OCI-M2 (cell line): ENCODE measurements at regions not wholly inside any gene's neighbourhood (a gene's known extent, or its start where the extent isn't known, plus 50 kb on each side); places are given as distances from the start of the nearest gene placed in this dataset.
"Not testable (repeated sequence)": the region's sequence is repeated elsewhere in the genome, so short reads cannot be mapped to it uniquely, and the experiment has no call there.

Experiments used
- DNase-seq: peaks from one replicate; lab custom pipeline; 2025; ENCODE audit not compliant: unreplicated experiment; lab: John Stamatoyannopoulos, UW

DNA sequence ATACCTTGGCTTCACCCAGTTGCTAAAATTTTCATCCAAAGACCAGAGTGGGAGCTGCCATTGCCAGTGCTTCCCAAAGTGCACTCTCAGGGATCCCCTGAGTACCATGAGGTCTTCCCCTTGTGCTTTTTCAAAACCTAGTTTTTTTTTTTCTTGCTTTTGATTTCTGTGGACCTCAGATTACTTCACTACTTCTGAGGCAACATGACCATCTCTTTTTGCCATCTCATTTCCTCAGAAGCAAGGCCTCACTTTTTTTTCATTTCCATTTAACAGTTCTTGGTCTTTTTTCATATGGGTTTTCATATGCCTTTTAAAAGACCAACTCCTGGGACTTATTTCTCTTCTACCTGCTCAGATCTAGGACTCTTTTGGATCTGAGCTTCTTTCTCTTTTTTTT, 64.1 kb upstream of the MMS22L start:
- DNase-seq, result no peak

DNA sequence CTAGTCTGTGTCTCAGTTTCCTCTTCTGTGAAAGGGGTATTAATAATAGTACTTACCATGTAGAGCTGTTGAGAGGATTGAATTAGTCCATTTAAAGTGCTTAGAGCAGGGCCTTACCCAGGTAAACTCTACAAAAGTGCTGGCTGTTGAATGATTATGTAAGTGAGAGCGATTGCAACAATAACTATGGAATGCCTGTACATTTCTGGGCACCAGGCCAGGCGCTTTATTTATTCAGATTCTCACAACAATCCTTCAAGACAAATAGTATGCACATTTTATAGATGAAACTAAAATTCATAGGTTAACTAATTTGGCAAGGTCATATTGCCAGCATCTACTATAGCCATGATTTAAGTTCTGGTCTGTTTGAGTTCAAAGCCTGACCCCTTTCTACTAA, 78.3 kb upstream of the MMS22L start:
- DNase-seq, result no peak

GRCh38 chr6:97364327-97364726, 81.3 kb upstream of the MMS22L start:
- no peak for DNase-seq

GRCh38 chr6:97382071-97382470, 99.1 kb upstream of the MMS22L start:
- not testable (repeated sequence) for DNase-seq

DNA sequence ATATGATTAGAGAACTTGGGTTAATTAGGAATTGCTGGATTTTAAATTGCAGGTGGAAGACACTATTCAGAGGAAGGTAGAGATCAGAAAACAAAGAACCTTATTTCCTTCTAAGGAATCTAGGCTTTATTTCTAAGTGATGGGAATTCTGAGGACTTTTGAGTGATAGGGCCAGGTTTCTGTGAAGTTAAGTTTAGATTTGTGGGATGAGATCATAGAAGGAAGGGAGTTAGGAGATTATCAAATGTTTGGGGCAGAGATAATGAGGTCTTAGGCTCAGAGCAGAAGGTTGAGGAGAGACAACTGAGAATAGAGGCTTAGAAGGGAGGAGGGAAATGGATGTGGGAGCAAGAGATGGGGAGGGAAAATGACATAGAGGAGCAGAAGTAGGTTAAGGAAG, 109.7 kb upstream of the MMS22L start:
- no peak for DNase-seq

DNA sequence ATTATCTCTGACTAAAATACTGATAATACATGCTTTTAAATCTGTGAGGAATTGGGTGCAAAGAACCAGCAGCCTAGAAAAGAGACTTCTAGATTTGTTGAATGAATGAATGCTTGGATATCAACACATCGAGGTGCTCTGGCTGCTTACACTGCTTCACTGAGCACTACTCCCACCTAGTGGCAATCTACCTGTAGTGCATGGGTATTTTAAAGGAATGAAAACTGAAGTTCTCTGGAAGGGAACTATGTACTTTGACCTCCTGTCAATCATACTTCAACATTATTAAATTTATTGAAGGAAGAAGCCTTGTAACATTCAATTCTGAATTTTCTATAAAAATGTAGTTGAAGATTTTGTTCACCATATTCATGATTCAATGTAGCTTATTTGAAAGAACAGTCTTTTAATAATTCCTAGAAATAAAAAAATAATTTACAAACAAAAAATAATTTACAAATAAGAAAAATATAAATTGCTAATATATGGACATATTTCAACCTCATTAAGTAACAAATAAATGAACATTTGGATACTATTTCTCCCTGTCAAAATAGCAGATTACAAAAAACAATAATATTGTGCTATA, 111.2 kb upstream of the MMS22L start:
- no peak for DNase-seq

GRCh38 chr6:97396880-97397279, 113.9 kb upstream of the MMS22L start:
- no peak for DNase-seq

DNA sequence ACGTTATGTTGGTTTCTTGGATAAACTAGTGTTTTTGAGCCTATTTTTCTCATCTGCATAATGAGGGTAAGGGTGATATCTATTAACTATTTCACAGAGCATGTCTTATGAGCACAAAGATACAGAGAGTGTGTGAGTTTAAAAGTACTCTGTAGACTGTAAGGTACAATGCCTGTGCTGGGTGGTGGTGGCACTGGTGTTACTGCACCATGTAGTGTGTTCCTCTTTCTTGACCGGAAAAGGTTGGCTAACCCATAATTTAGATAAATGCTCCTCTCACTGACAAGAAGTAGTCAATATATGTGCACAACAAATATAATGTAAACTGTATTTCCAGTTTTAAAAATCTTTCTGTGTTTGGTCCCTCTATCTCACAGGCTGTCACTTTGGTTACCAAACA, 116.2 kb upstream of the MMS22L start:
- DNase-seq, result no peak

GRCh38 chr6:97401533-97401932, 118.5 kb upstream of the MMS22L start:
- DNase-seq, result no peak

DNA sequence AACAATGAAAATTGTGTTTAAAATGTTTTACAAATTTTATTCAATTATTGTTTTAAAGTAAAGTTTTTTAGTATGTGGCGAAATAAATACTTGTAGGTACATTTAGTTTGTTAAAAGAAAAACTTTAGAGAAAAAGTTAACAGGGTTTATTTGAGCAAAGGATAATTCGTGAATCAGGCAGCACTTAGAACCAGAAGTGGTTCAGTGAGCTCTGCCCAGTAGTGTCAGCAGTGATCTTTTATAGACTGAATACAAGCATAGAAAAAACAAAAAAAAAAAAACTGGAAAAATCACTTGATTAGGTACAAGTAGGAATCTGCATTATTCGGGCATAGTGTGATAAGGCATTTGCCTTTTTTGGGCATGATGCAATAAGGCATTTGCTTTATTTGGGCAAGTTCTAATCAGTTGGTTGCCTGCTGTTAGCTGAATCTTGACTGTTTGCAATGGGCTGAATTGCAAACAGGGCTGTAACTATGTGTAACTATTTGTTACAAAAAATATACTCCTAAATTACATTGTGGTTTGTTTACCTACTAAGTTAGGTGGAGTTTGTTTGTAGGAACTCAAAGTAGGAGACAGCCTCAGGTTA, 122.9 kb upstream of the MMS22L start:
- DNase-seq, result no peak

DNA sequence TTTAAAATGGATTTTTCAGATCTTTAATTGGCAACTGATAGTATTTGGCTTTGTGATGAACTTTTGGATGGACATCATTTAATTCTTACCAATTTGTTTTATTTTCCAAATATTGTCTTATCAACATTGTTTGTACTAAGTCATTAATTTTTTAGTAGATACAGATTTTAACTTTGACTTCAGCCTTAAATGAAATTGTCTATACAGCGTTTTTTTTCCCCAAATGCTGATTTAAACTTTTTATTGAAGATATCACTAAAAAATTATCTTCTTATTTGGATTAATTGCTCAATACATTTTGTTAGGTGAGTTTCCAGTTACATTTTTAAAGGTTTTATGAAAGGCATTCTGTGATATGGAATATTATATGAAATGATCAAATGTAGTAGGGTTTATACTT, 123.6 kb upstream of the MMS22L start:
- no peak for DNase-seq

- DNase-seq, result no peak
Measured at GRCh38 chr6:97411610-97412009, 128.6 kb upstream of the MMS22L start.

- no peak for DNase-seq
Measured at GRCh38 chr6:97412511-97412910, 129.5 kb upstream of the MMS22L start.

DNA sequence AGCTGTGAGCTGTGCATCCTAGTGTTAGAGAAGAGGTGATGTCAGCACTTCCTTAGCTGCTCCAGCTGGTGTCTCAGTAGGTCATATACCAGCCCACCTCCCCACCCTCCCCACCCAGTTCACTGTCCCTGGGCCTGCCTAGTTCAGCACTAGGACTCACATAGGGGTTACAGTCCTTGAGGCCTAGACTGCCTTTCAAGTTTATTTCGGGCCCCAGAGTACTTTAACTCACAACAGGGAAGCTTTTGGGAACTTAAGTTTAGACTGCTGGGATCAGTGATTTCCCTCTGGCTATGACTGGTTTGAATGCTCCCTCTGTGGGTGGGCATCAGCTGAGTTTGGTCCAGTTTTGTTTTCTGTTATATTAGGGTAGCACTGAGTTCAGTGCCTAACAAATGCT, 139.2 kb upstream of the MMS22L start:
- no peak for DNase-seq

DNA sequence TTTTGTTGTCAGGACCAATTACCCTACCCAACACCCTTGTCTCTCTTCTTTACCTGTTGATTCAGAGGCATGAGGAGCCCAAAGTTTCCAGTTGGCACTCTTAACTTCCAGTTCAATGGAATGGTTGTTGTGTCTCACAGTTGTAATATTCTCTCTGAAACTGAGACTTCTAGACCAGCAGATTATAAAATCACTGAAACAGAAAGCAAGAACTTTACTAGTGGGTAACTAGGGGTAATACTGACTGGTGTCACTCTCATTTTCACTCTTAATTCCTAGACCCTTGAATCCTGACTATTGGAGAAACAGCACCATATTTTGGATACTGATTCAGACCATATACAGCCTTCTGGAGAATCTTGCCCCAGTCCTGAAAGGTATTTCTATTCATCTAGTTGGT, 140.2 kb upstream of the MMS22L start:
- no peak for DNase-seq

GRCh38 chr6:97427648-97428047, 144.6 kb upstream of the MMS22L start:
- DNase-seq, result no peak

- DNase-seq, result no peak
Measured at GRCh38 chr6:97437087-97437486, 154.1 kb upstream of the MMS22L start.

- DNase-seq, result no peak
Measured at GRCh38 chr6:97438011-97438671, 155.1 kb upstream of the MMS22L start.

DNA sequence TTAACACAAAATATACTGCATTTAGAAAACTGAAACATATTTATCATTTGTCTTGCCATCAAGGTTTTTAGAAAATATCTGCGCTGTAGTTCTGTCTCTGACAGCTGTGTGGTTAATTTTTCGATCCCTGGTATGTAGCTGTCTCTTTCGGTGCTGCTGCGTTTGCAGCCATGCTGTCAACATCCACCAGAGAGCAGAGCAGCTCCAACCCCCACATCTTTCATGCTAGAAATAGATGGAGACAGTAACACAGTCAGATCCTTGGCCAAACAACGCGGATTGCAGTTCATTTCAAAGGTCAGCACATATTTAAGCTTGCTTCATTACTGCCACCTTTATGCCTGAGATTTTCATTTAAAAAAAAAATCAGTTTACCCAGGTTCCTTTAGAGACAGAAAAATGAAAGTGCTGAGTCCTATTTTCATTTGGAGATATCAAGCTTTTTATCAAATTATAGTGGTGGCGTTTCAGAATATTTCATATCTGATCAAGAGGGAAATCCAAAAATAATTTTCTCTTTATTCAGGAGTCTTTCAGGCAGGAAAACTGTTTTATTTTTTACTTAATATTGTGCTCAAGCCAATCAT, 157.7 kb upstream of the MMS22L start:
- no peak for DNase-seq

DNA sequence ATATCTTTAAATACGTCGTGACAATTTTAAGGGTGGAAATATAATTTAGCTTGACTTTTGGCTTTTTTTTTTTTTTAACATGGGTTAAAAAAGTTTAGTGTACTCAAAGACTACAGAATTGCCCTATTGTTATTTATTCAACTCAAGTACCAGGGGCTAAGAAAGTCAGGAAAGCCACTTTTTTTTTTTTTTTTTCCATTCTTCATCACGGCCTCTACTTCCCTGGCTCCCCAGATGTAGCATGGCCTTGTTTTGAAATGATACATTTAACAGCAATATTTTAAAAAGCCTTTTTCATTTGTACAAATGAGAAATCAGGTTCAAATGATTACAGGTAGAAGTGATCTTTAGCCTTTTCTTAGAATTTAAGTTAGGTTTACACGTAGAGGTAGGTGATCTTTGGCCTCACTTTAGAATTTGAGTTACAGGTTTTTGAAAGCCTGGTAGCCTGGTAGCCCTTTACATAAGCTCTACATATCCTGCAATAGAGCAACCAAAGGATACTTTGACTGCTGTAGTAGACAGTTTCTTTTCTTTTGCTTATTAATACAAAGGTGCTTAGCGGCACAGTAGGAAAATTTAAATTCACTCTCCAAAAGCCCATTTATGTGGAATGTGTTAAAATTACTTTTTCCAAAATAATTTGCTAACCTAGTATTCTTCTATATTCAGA, 160.5 kb upstream of the MMS22L start:
- no peak for DNase-seq

GRCh38 chr6:97445407-97445806, 162.4 kb upstream of the MMS22L start:
- no peak for DNase-seq

GRCh38 chr6:97449444-97449966, 166.5 kb upstream of the MMS22L start:
- no peak for DNase-seq
